Activated CD8-positive, alpha-beta memory T cell treated with anti-CD3 and anti-CD28 coated beads for 4 hours (primary cell): ENCODE measurements at regions not wholly inside any gene's neighbourhood (a gene's known extent, or its start where the extent isn't known, plus 50 kb on each side); places are given as distances from the start of the nearest gene placed in this dataset.
"Not testable (repeated sequence)": the region's sequence is repeated elsewhere in the genome, so short reads cannot be mapped to it uniquely, and the experiment has no call there.

Source experiments
- DNase-seq, 2 donors: peaks; one replicate each; pipeline ENCODE4 v3.0.0-alpha.2; 2020; ENCODE audit warnings: low read depth in 2 of 2

GRCh38 chr2:111569356-111570199 is 314.4 kb downstream of the ANAPC1 start:
- DNase-seq = not testable (repeated sequence)

DNA sequence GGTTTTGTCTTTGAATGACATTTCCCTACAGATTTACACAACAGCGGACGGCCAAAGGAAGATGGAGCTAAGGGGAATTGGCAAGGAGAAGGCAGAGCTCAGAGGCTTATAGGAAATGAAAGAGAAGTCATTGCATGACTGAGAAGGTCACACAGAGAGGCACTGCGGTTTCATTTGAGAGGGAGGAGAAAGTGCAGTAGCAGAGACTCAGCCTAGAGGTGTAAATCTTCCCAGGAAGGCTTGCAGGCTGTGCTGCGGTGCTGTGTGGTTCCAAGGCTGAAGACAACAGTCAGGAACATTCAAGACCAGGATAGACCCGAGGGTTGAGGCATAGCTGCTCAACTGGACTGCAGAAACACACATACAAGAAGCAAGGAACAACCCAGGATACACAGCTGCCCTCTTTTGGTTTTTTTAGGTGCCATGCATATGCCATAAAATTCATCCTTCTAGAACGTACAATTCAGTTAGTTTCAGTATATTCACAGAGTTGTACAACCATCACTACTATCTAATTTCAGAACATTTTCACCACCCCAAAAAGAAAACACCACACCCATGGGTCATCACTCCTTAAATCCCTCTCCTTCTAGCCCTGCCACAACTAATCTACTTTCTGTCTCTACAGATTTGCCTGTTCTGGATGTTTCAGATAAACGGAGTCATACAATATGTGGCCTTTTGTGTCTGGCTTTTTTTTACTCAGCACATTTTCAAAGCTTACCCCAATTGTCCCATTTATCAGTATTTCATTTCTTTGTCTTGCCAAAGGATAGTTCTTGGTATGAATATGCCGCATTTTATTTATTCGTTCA is 313.5 kb downstream of the ANAPC1 start:
- not testable (repeated sequence) for DNase-seq

DNA sequence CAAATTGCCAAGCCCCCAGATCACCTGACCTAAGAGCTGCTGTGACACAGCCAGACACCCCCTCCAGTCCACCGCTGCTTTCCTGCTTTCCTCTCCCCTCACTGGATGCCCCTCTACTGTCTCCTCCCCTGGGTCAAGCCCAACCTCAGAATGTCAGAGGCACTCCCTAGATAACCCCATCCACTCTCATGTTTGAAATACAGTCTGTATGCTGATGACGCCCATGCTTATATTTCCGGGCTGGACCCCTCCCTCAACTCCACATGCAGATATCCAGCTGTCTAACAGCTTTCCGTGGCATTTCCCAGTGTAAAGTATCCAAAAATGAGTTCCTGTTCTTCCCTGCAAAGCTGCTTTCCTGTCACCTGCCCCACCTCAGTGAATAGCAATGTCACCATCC is 309.2 kb downstream of the ANAPC1 start:
- not testable (repeated sequence) for DNase-seq

GRCh38 chr2:111577154-111577885 is 306.7 kb downstream of the ANAPC1 start:
- not testable (repeated sequence) for DNase-seq

GRCh38 chr2:111579500-111580134 is 304.4 kb downstream of the ANAPC1 start:
- not testable (repeated sequence) for DNase-seq

GRCh38 chr2:111580616-111581015 is 303.4 kb downstream of the ANAPC1 start:
- not testable (repeated sequence) for DNase-seq

DNA sequence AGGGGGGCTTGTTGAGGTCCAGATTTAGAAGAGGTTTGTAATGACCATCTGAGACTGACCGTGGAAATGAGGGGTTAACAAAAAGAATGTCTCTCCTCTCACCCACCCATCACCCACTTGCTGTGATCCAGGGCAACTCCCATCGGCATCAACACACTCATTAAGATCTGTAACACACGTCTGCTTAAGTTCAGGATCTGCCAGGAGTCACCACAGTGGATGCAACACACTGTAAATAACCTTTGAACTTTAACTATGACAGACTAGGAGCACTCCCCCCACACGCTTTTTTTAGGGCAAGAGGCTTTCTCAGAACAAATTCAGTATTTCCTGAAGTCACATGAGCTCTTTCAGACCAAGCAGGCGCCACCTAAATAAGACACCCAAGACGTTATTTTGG is 301.9 kb downstream of the ANAPC1 start:
- not testable (repeated sequence) for DNase-seq

DNA sequence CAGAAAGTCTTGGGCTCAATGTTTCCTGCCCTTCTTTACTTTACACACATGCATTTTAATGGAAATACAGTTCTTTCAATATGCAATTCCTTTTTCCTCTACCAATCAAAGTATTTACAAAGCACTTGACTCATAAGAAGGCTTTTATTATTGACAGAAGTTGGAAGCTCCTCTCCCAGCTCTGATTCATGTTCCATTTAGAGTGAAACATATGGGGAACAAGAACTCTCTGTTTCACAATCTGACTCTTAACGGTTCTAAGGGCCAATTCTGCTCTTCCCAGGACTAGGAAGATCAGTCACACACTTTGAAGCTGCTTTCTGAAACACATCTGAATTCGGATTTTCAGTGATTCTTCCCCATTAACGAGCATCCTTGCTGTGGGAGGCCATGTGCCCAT is 300.5 kb downstream of the ANAPC1 start:
- DNase-seq = not testable (repeated sequence)

- not testable (repeated sequence) for DNase-seq
These were observed 299.5 kb downstream of the ANAPC1 start for GRCh38 chr2:111584540-111584939.

DNA sequence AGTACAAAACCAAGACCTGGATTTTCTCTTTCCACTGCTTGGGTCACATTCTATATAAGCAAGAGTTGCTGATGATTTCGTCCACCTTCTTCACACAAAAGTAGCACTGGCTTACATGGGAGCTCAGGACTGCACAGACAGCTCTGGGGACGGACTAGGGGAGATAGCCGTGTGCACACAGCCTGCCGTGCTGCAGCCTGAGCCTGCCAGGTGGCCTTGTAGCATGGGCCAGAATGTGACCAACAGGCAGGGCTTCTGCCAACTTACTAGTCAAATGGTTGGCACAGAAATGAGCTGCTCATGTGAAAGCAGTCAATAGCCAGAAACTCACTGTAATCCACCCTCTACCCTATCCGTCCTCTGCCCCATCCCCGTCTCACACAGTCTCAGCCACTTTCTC is 299.0 kb downstream of the ANAPC1 start:
- DNase-seq = not testable (repeated sequence)

- not testable (repeated sequence) for DNase-seq
These were observed 298.0 kb downstream of the ANAPC1 start for GRCh38 chr2:111586014-111586413.

DNA sequence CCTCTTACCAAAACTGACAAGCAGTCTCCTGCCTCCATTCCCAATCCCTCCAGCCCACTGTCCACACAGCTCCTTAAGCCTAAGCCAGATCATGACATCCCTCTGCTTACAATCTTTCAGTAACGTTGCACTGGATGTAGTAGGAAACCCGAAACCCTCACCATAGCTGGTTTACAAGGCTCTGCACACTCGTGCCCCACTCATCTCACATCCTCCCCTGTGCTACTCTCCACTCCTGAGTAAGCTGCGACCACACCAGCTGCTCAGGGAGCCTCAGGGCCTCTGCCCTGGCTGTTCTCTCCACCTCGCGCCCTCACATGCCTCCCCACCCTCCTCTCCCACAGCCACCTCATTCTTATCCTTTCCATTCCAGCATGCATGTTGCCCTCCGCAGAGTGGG is 288.9 kb downstream of the ANAPC1 start:
- not testable (repeated sequence) for DNase-seq

DNA sequence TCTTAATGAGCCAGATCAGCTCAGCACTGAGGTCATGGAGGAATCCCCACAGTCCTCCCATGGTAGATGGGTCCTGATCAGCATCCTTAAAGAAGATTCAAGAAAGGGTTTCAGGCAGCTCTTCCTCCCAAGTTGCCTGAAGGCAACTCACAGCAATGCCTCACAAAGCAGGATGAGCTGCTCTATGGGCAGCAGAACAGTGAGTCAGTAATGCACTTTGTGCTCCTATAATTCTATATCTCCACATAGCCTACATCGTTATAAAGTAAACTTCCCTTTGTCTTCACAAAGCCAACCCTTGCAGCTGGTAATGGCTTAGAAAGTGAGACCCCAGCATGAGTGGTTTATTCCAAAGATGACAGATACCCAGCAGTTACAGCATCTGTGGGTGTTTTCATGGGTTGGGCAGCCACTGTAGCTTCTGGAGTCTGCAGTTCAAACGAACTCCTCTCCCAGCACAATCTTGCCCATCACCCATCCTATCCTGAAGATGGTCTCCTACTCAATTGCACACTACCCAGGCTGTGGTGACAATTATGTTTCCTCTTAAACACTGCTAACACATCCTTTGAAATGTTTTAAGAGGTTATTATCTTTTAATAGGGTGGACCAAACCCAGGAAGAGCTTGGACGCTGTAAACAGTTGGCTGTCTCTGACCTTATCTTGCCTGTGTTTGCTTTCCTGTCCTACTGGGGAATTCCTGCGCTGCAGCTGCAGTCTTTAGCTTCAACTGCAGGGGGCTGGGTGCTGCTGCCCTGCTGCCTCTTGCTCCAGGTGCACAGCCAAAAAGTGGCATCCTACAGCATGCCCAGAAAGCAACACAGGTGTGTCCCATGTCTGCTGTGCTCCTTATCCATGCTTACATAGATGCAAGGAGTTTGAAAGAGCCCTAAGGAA is 286.9 kb downstream of the ANAPC1 start:
- not testable (repeated sequence) for DNase-seq

- not testable (repeated sequence) for DNase-seq
These were observed 285.0 kb downstream of the ANAPC1 start for GRCh38 chr2:111598944-111599343.

- DNase-seq = not testable (repeated sequence)
These were observed 281.7 kb downstream of the ANAPC1 start for GRCh38 chr2:111602259-111602658.

- DNase-seq = not testable (repeated sequence)
These were observed 278.2 kb downstream of the ANAPC1 start for GRCh38 chr2:111605798-111606197.

DNA sequence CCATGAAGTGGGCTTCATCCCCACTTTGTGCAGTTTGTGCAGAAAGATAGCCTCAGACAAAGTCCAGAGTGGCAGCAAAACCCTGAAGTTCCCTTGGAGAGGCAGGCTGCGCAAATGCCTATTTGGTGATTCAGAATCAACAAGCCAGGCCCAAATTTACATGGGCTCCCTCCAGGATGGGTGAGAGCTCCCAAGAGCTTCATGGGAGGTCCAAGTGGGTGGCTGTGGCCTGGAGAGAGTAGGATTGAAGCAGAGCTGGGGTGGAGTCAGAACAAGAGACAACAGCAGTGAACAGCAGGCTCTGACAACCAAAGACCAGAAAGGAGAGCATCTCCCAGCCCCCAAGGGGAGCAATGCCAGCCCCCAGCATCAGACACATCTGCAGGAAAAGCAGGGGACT is 277.4 kb downstream of the ANAPC1 start:
- not testable (repeated sequence) for DNase-seq

DNA sequence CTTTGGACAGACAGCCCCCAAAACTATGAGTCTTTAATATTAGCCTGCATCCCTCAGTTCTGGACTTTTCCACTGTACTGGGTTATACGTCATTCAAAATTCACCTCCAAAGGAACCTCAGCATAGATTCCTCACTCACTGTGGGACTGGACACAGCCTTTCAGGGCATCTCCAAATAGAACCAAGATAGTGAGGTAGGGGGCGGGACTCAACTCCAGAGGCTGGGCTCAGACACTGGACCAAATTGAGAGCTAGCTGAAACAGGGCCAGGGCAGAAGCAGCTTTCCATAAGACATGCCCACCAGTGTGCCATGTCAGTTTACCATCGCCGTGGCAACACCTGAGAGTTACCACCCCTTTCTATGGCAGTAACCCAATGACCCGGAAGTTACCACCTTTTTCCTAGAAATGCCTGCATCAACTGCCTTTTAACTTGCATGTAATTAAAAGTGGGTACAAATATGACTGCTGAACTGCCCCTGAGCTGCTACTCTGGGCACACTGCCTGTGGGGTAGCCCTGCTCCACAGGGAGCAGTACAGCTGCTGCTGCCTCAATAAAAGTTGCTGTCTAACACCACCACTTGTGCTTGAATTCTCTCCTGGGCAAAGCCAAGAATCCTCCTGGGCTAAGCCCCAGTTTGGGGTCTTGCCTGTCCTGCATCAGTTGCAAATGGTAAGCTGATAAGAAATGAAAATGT is 274.7 kb downstream of the ANAPC1 start:
- DNase-seq = not testable (repeated sequence)

GRCh38 chr2:111610035-111610434 is 274.0 kb downstream of the ANAPC1 start:
- DNase-seq = not testable (repeated sequence)
